ENCODE measurements at regions not wholly inside any gene's neighbourhood (a gene's known extent, or its start where the extent isn't known, plus 50 kb on each side); places are given as distances from the start of the nearest gene placed in this dataset.
A peak's percentile ranks its signal among the peaks of the same experiment; 100 is the strongest.

- DNase-seq: no peak
Observed at GRCh38 chr13:26456650-26457049, 100.8 kb upstream of the WASF3 start.

DNA sequence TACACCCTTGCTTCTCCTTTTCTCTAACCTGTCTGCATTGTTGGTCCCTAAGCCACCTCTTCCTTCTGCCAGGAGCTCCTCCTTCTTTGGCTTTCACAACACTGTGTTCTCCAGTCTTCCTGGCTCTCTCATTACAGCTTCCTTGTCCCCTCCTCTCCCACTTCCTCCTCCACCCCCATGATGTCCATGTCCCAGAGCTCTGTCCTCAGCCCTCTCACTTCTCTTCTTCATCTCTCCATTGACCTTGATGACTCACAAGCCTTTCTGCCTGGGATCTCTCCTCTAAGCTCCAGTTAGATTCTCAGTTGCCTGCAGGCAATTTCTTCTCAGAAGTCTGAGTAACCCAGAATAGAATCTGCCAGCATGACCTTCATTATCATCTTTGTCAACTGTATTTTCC is 100.3 kb upstream of the WASF3 start:
- DNase-seq: no peak

- no peak for DNase-seq
Observed at GRCh38 chr13:26458196-26458749, 99.2 kb upstream of the WASF3 start.

DNA sequence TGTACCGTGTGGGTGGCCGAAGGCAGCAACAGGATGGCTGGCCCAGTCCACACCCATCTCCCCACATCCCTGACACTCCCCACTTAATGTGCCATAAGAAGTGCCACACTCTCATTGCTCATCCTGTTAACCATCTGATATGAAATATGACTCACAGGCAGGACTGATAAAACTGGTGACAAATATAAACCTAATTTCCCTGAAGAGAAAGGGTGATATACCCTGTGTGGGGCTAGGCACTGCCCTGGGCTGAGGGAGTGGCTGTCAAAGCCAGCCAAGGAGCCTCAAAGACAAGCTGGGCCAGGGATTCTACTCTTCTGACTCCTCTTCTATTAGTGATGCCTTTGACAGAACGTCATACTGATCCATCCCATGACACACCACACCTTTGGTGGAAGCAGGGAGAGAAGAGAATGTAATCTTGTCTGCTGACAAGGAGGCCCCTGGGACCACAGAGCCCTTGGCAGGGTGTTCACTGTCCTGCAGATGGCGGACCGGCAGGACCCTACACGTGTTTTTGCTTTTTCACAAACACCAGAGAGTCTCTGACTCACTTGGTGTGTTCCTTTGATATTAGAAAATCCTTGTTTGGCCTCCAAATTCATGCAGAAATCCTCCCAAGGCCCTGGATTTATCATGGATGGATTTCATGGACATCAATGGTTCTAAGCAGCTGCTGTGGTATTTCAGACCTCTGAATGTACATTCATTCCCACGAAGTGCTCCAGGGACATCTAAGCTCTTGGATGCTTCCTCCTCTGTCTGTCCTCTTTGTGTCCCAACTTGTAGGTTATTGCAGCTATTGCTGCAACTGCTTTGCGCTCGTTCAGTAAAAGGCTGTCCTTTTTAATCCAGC is 98.0 kb upstream of the WASF3 start:
- DNase-seq: no peak

- DNase-seq: no peak
Observed at GRCh38 chr13:26460648-26461047, 96.8 kb upstream of the WASF3 start.

DNA sequence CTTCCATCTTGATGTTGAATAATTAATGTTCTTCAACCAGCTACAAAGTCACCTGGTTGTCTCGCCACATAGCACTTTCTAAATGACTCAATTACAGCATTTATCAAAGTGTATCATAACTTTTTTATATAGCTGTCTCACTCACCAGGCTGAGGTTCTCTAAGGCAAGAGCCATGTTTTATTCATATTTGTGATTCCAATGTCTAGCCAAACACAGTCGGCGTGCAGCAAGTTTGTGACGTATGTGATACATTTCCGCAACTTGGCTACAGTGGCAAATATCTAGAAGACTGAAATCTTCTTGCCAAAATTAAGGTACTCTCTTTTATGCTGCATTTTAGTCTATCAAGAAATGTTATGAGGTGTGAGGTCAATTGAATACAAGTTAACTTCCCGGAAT is 94.2 kb upstream of the WASF3 start:
- DNase-seq: no peak

- DNase-seq: no peak
Observed at GRCh38 chr13:26463848-26464247, 93.6 kb upstream of the WASF3 start.

DNA sequence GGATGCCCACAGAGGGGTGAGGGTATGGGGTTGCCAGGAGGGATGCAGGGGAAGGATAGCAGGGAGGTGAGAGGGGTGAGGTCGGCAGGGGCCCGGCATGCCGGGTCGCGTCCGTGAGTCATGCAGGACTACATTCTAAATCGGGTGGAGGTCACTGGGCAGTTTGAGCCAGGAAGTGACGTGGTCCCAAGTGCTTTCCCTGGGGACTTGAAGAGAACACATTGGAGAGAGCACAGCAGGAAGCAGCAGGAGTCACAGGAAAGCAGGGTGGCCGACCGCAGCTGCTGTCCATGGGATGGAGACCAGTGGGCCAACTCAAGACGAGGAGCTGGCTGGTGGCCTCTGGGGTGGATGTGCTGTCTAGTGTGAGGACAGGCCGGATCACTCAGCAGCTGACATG is 92.0 kb upstream of the WASF3 start:
- DNase-seq: no peak

- DNase-seq: no peak
Observed at GRCh38 chr13:26465954-26466353, 91.5 kb upstream of the WASF3 start.

DNA sequence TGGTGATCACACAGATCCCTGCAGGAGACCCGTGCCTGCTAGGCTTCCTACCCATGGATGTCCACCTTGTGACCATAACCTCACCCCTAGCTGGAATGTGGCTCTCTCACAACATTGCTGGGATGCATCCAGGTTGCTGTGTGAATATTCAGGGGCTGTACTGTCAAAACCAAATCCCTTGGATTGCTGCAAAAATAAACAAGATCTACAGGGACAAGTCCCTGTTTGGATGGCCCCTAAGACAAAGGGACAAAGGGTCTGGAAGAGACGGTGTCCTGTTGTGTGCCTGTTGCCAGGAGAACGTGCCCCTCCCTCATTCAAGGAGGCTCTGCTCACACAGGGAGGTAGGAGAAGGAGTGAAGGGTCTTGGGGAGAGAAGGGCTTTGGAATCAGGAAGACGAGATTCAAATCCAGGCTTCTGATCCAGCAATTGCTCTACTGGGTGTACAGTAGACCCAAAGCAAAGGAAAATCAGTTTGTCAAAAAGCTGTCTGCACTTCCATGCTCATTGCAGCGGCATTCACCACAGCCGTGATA is 89.2 kb upstream of the WASF3 start:
- no peak for DNase-seq

- DNase-seq: no peak
Observed at GRCh38 chr13:26469602-26470001, 87.9 kb upstream of the WASF3 start.

- DNase-seq: no peak
Observed at GRCh38 chr13:26471807-26472206, 85.7 kb upstream of the WASF3 start.

- no peak for DNase-seq
Observed at GRCh38 chr13:26473571-26474230, 83.8 kb upstream of the WASF3 start.

- no peak for DNase-seq
Observed at GRCh38 chr13:26474286-26474685, 83.2 kb upstream of the WASF3 start.

- no peak for DNase-seq
Observed at GRCh38 chr13:26475176-26476110, 82.0 kb upstream of the WASF3 start.

DNA sequence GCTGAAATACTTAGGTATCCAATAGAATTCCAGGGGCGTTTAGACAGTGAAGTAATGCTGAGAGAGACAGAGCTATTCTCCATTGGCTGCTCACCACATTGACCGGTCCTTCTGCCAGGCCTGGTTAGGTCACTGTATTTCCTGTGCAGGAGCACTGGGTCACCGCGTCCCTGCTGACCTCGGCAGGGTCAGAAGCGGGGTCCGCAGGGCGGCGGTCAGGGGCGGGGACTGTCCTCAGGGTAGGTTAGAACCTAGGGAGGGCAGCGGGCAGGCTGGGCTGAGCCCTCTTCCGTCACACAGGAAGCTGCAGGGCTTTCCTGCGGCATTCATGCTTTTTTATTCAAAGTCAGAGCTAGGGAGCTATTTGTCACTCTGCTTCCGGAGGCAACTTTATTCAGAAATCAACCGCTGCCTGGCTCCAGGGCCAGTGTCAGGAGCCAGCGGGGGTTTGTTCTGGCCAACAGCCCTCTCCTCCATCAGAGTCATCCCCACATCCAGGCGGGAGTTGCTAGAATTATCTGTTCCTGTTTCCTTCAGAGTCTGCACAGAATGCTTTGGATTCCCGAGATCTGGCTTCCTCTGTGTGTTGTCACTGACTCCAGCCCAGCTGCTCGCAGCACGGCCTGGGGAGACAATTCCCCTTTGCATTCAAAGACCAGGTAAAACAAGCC is 81.2 kb upstream of the WASF3 start:
- no peak for DNase-seq

DNA sequence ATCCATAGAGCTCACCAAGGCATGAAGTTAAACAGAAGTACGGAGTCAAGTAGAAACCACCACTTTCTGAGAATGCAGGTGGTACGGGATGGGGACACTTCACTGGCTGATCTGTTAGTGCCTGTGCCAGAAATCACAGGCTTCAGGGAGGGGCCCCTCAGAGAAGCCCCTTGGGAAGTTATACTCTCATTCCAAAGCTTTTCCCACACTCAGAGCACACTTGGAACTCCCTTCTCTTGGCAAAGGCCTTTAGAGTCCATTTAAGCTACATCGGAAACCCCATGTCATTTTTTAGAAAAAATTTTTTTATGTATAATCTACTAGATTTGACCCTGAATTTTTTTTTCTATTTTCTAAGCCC is 80.7 kb upstream of the WASF3 start:
- DNase-seq: no peak

- DNase-seq: no peak
Observed at GRCh38 chr13:26477681-26478080, 79.8 kb upstream of the WASF3 start.

- no peak for DNase-seq
Observed at GRCh38 chr13:26480246-26480855, 77.1 kb upstream of the WASF3 start.

DNA sequence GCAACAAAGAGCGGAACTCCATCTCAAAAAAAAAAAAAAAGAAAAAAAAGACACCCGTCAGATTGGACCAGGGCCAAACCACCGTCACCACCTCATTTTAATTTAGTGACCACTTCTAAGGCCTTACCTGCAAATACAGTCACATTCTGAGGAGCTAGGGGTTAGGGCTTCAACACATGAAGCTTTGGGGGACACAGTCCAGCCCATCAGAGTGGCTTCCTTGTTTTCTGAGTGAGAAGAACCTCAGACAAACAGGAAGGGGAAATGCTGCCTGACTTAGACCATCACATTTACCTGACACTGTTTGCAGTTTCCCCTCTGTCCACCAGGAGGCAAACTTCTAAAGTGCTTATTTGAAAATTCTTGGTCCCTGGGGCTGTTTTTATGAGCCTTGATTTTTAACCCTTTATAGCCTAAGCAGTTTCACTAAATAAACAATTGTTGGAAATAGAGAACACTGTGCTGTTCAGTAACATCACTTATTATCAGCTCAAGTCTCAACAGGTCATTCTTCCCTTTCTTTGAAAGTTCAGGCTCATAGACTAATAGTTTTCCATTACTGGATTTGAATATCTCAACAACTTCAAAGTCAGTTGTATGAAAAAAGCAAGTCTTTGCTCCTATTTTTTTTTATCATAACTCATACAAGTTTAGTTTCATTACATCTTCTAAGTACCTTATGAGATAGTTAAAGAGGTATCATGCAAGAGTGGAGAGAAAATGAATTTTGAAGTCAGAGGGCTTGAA is 74.9 kb upstream of the WASF3 start:
- DNase-seq: peak; percentile 64

DNA sequence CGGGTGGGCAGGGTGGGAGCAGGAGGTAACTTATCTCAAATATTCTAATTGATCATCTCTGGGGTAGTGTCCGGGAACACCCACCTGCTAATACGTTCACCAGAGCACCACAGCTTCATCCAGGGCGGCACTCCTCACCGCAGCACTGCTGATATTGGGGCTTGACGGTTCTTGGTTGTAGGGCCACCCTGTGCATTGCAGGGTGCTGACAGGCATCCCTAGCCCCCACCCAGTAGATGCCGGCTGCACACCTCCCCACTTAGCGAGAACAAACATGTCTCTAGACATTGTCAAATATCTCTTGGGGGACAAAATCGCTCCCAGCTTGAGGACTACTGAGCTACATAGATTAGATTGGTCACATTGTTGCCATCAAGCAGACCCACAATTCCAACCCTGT is 73.9 kb upstream of the WASF3 start:
- no peak for DNase-seq

All from stimulated activated CD4-positive, alpha-beta T cell treated with anti-CD3 and anti-CD28 coated beads, Interleukin-1b, Interleukin-23, amount 100 ng/mL, for 48 hours (primary cell).